ENCODE measurements at regions not wholly inside any gene's neighbourhood (a gene's known extent, or its start where the extent isn't known, plus 50 kb on each side); places are given as distances from the start of the nearest gene placed in this dataset.
"Not testable (repeated sequence)": the region's sequence is repeated elsewhere in the genome, so short reads cannot be mapped to it uniquely, and the experiment has no call there.

- no peak overlapping the region for H3K4me3 ChIP-seq (ENCODE audit: control insufficient read depth, low read depth, low read length)
- no peak for TF ChIP-seq CTCF (IDR thresholded peaks at IDR 0.05; ENCODE audit: control insufficient read depth, insufficient read depth, low read depth, low read length, missing control alignments)
- DNase-seq (ENCODE audit: low read depth), result no peak
These were observed 170.2 kb downstream of the TEX29 start for GRCh38 chr13:111490611-111491010.

GRCh38 chr13:111491021-111491420, 170.6 kb downstream of the TEX29 start:
- DNase-seq (ENCODE audit: low read depth), result no peak
- no peak overlapping the region for H3K4me3 ChIP-seq (ENCODE audit: control insufficient read depth, low read depth, low read length)
- TF ChIP-seq CTCF (IDR thresholded peaks at IDR 0.05; ENCODE audit: control insufficient read depth, insufficient read depth, low read depth, low read length, missing control alignments), result no peak

GRCh38 chr13:111491659-111492058, 171.2 kb downstream of the TEX29 start:
- TF ChIP-seq CTCF (IDR thresholded peaks at IDR 0.05; ENCODE audit: control insufficient read depth, insufficient read depth, low read depth, low read length, missing control alignments), result no peak
- no peak overlapping the region for H3K4me3 ChIP-seq (ENCODE audit: control insufficient read depth, low read depth, low read length)
- DNase-seq (ENCODE audit: low read depth), result no peak

- TF ChIP-seq CTCF (IDR thresholded peaks at IDR 0.05; ENCODE audit: control insufficient read depth, insufficient read depth, low read depth, low read length, missing control alignments), result no peak
- H3K4me3 ChIP-seq (ENCODE audit: control insufficient read depth, low read depth, low read length), result no peak overlapping the region
- DNase-seq (ENCODE audit: low read depth), result no peak
These were observed 172.0 kb downstream of the TEX29 start for GRCh38 chr13:111492341-111492950.

GRCh38 chr13:111492958-111493357, 172.5 kb downstream of the TEX29 start:
- no peak for DNase-seq (ENCODE audit: low read depth)
- no peak for TF ChIP-seq CTCF (IDR thresholded peaks at IDR 0.05; ENCODE audit: control insufficient read depth, insufficient read depth, low read depth, low read length, missing control alignments)
- H3K4me3 ChIP-seq (ENCODE audit: control insufficient read depth, low read depth, low read length), result no peak overlapping the region

GRCh38 chr13:111493468-111493867, 173.0 kb downstream of the TEX29 start:
- TF ChIP-seq CTCF (IDR thresholded peaks at IDR 0.05; ENCODE audit: control insufficient read depth, insufficient read depth, low read depth, low read length, missing control alignments), result no peak
- no peak for DNase-seq (ENCODE audit: low read depth)
- no peak overlapping the region for H3K4me3 ChIP-seq (ENCODE audit: control insufficient read depth, low read depth, low read length)

- no peak for TF ChIP-seq CTCF (IDR thresholded peaks at IDR 0.05; ENCODE audit: control insufficient read depth, insufficient read depth, low read depth, low read length, missing control alignments)
- DNase-seq (ENCODE audit: low read depth), result no peak
- H3K4me3 ChIP-seq (ENCODE audit: control insufficient read depth, low read depth, low read length), result no peak overlapping the region
These were observed 174.2 kb downstream of the TEX29 start for GRCh38 chr13:111494641-111495040.

GRCh38 chr13:111501596-111502535, 181.4 kb downstream of the TEX29 start:
- not testable (repeated sequence) for H3K4me3 ChIP-seq (ENCODE audit: control insufficient read depth, low read depth, low read length)

More at GRCh38 chr13:111501596-111502535, 181.4 kb downstream of the TEX29 start:
- DNase-seq (ENCODE audit: low read depth), result not testable (repeated sequence)

All from AG09309 (cell line).